ENCODE measurements at regions not wholly inside any gene's neighbourhood (a gene's known extent, or its start where the extent isn't known, plus 50 kb on each side); places are given as distances from the start of the nearest gene placed in this dataset.

GRCh38 chr2:67145851-67146250 lies 251.3 kb upstream of the ETAA1 start:
- Mint-ChIP-seq H3K9me3 (ENCODE audit: insufficient read depth) (no peaks in the 10 kb centered on the region), H3K4me1 (no peaks in the 10 kb centered on the region), H3K27me3 (peaks cover 2% of the 10 kb centered on the region), H3K27ac (no peak overlapping the region), H3K4me3 (no peak overlapping the region)
- ATAC-seq (ENCODE audit: low read depth), result no peak
- Histone ChIP-seq H3K79me2 (ENCODE audit: control insufficient read depth, insufficient read depth, low read length) (no peaks in the 10 kb centered on the region), H3K27me3 (replicated peaks in 1 of 4; ENCODE audit: control extremely low read depth in 1 of 4, control insufficient read depth in 3 of 4, insufficient read depth in 4 of 4, low read length in 3 of 4) (peaks cover 0 to 4% (median 0%) of the 10 kb centered on the region in 4 experiments), H3K36me3 (replicated peaks in 1 of 2; ENCODE audit: control extremely low read depth in 1 of 2, control insufficient read depth in 1 of 2, extremely low read depth in 1 of 2, insufficient read depth in 2 of 2, low read length in 1 of 2) (no peaks in the 10 kb centered on the region), H3K4me2 (replicated peaks; ENCODE audit: low read depth, low read length, poor library complexity, severe bottlenecking) (no peak overlapping the region), H3K4me3 (ENCODE audit: control extremely low read depth in 1 of 5, extremely low read depth in 1 of 5, insufficient read depth in 1 of 5, low read depth in 2 of 5, low read length in 4 of 5) (no peak overlapping the region), H3K27ac (ENCODE audit: low read length in 2 of 2) (no peak overlapping the region), H3K9me3 (ENCODE audit: control extremely low read depth in 1 of 3, control insufficient read depth in 2 of 3, insufficient read depth in 1 of 3, low read length in 2 of 3) (no peaks in the 10 kb centered on the region), H3K4me1 (ENCODE audit: control insufficient read depth in 2 of 2, insufficient read depth in 2 of 2, low read length in 2 of 2) (no peaks in the 10 kb centered on the region), H4K20me1 (ENCODE audit: control insufficient read depth, insufficient read depth, low read length, poor library complexity, severe bottlenecking) (no peaks in the 10 kb centered on the region), H2AFZ (ENCODE audit: insufficient read depth, low read depth, low read length, poor library complexity, severe bottlenecking) (no peak overlapping the region), H3K9ac (ENCODE audit: low read length) (no peak overlapping the region)
- WGBS (ENCODE audit: insufficient coverage), result no CpG with 5 or more reads among the region's 1 CpG
- no peak for TF ChIP-seq EZH2 (IDR thresholded peaks at IDR 0.05; ENCODE audit: borderline replicate concordance, insufficient read depth, low read depth, low read length, poor library complexity, severe bottlenecking)
- no peak for TF ChIP-seq CTCF (IDR thresholded peaks at IDR 0.05)
- intact Hi-C loops (cut with micrococcal nuclease), result no loop called here
- CTCF ChIA-PET, result no interaction called here
- POLR2A ChIA-PET, result no interaction called here
- no peak for DNase-seq

- POLR2A ChIA-PET, result no interaction called here
- Histone ChIP-seq H3K9me3 (ENCODE audit: control extremely low read depth in 1 of 3, control insufficient read depth in 2 of 3, insufficient read depth in 1 of 3, low read length in 2 of 3) (no peaks in the 10 kb centered on the region), H3K4me1 (ENCODE audit: control insufficient read depth in 2 of 2, insufficient read depth in 2 of 2, low read length in 2 of 2) (no peaks in the 10 kb centered on the region), H4K20me1 (ENCODE audit: control insufficient read depth, insufficient read depth, low read length, poor library complexity, severe bottlenecking) (no peaks in the 10 kb centered on the region), H3K9ac (ENCODE audit: low read length) (no peak overlapping the region), H3K27ac (ENCODE audit: low read length in 2 of 2) (no peak overlapping the region), H3K36me3 (replicated peaks in 1 of 2; ENCODE audit: control extremely low read depth in 1 of 2, control insufficient read depth in 1 of 2, extremely low read depth in 1 of 2, insufficient read depth in 2 of 2, low read length in 1 of 2) (no peaks in the 10 kb centered on the region), H2AFZ (ENCODE audit: insufficient read depth, low read depth, low read length, poor library complexity, severe bottlenecking) (no peak overlapping the region), H3K4me3 (ENCODE audit: control extremely low read depth in 1 of 5, extremely low read depth in 1 of 5, insufficient read depth in 1 of 5, low read depth in 2 of 5, low read length in 4 of 5) (no peak overlapping the region), H3K27me3 (replicated peaks in 1 of 4; ENCODE audit: control extremely low read depth in 1 of 4, control insufficient read depth in 3 of 4, insufficient read depth in 4 of 4, low read length in 3 of 4) (no peaks in the 10 kb centered on the region), H3K79me2 (ENCODE audit: control insufficient read depth, insufficient read depth, low read length) (no peaks in the 10 kb centered on the region), H3K4me2 (replicated peaks; ENCODE audit: low read depth, low read length, poor library complexity, severe bottlenecking) (no peak overlapping the region)
- no peaks in the 10 kb centered on the region for H3K27me3 Mint-ChIP-seq
- WGBS (ENCODE audit: insufficient coverage), result 100% methylated on average over 2 of the region's 3 CpGs
- H3K4me3 Mint-ChIP-seq, result no peak overlapping the region
- peaks cover 3% of the 10 kb centered on the region for H3K9me3 Mint-ChIP-seq (ENCODE audit: insufficient read depth)
- ATAC-seq (ENCODE audit: low read depth) (no peak), DNase-seq (no peak)
- TF ChIP-seq CTCF (IDR thresholded peaks at IDR 0.05) (no peak), EZH2 (IDR thresholded peaks at IDR 0.05; ENCODE audit: borderline replicate concordance, insufficient read depth, low read depth, low read length, poor library complexity, severe bottlenecking) (no peak)
- H3K27ac Mint-ChIP-seq, result no peak overlapping the region
- CTCF ChIA-PET, result no interaction called here
- intact Hi-C loops (cut with micrococcal nuclease), result no loop called here
- no peaks in the 10 kb centered on the region for H3K4me1 Mint-ChIP-seq
These were observed 240.3 kb upstream of the ETAA1 start for GRCh38 chr2:67156796-67157195.
